IMR-90 (cell line): ENCODE measurements at regions not wholly inside any gene's neighbourhood (a gene's known extent, or its start where the extent isn't known, plus 50 kb on each side); places are given as distances from the start of the nearest gene placed in this dataset.

Source experiments
- ATAC-seq: fragments of 200-7000 bp; cut with Tn5 transposase; 2 replicates; pipeline ENCODE4 v1.9.1; 2020; ENCODE audit warnings: low read depth, mild to moderate bottlenecking, moderate library complexity
- BruUV-seq: library from RNA; stranded (reverse); fragments of 400-500 nt; replicated peaks from 2 replicates; lab custom pipeline; 2021; lab: Mats Ljungman, UMichigan
- CTCF ChIA-PET: fragments of 300-600 bp; formaldehyde crosslinking; extraction: SDS; loops from one replicate; lab custom pipeline; 2021; ENCODE audit warnings: antibody characterized with exemption; lab: Yijun Ruan, JAX
- POLR2A ChIA-PET: fragments of 300-600 bp; sonication (Branson Sonifier 250); formaldehyde crosslinking; loops from one replicate; lab custom pipeline; 2022; ENCODE audit warnings: antibody characterized with exemption; ENCODE audit not compliant: unreplicated experiment; lab: Charles Lee
- DNase-seq: peaks from one replicate; pipeline ENCODE4 v3.0.0; 2013
- H2AFZ ChIP-seq: replicated peaks from 2 replicates; pipeline ENCODE3; 2013; ENCODE audit warnings: low read length, mild to moderate bottlenecking; ENCODE audit not compliant: poor library complexity
- H2AK5ac ChIP-seq: 2 replicates; pipeline ENCODE4 v1.6.1; 2013; ENCODE audit warnings: low read depth, low read length, inconsistent platforms
- H2AK9ac ChIP-seq: replicated peaks from 2 replicates; pipeline ENCODE3; 2013; ENCODE audit warnings: mild to moderate bottlenecking, low read depth, low read length, moderate library complexity; ENCODE audit not compliant: poor library complexity
- H2BK120ac ChIP-seq: 2 replicates; pipeline ENCODE4 v1.6.1; 2013; ENCODE audit warnings: low read depth, low read length, inconsistent platforms
- H2BK15ac ChIP-seq: 3 replicates; pipeline ENCODE4 v1.6.1; 2013; ENCODE audit warnings: low read depth, low read length, inconsistent platforms
- H2BK20ac ChIP-seq: 2 replicates; pipeline ENCODE4 v1.6.1; 2013; ENCODE audit warnings: low read depth, mild to moderate bottlenecking, inconsistent platforms, low read length, moderate library complexity
- H2BK5ac ChIP-seq: 2 replicates; pipeline ENCODE4 v1.6.1; 2013; ENCODE audit warnings: mild to moderate bottlenecking, low read depth, low read length, inconsistent platforms; ENCODE audit not compliant: poor library complexity, severe bottlenecking
- H3K14ac ChIP-seq: replicated peaks from 2 replicates; pipeline ENCODE4 v1.6.1; 2013; ENCODE audit warnings: low read depth, low read length, inconsistent platforms
- H3K18ac ChIP-seq: 2 replicates; pipeline ENCODE4 v1.6.1; 2013; ENCODE audit warnings: low read depth, low read length, control low read depth
- H3K23ac ChIP-seq: 2 replicates; pipeline ENCODE4 v1.6.1; 2013; ENCODE audit warnings: low read depth, low read length, inconsistent platforms
- H3K27ac ChIP-seq: 2 replicates; pipeline ENCODE4 v1.5.1; 2013; ENCODE audit warnings: mild to moderate bottlenecking, control low read depth, low read length; ENCODE audit not compliant: insufficient read depth
- H3K27me3 ChIP-seq: 2 replicates; pipeline ENCODE4 v1.6.1; 2013; ENCODE audit warnings: low read length; ENCODE audit not compliant: control insufficient read depth, insufficient read depth
- H3K36me3 ChIP-seq: 2 replicates; pipeline ENCODE4 v1.6.1; 2013; ENCODE audit warnings: low read length, mixed read lengths; ENCODE audit not compliant: control insufficient read depth, insufficient read depth
- H3K4ac ChIP-seq: 2 replicates; pipeline ENCODE4 v1.6.1; 2013; ENCODE audit warnings: low read depth, low read length, inconsistent platforms
- H3K4me1 ChIP-seq: 2 replicates; pipeline ENCODE4 v1.6.1; 2013; ENCODE audit warnings: low read length, mixed read lengths; ENCODE audit not compliant: control insufficient read depth, insufficient read depth
- H3K4me2 ChIP-seq: 2 replicates; pipeline ENCODE4 v1.6.1; 2013; ENCODE audit warnings: low read depth, mild to moderate bottlenecking, control low read depth, low read length, moderate library complexity
- H3K4me3 ChIP-seq: 2 replicates; pipeline ENCODE4 v1.5.1; 2013; ENCODE audit warnings: low read depth, mild to moderate bottlenecking, control low read depth, low read length, moderate library complexity; ENCODE audit not compliant: insufficient read depth
- H3K56ac ChIP-seq: 2 replicates; pipeline ENCODE4 v1.6.1; 2013; ENCODE audit warnings: low read length, inconsistent platforms; ENCODE audit not compliant: insufficient read depth; ENCODE audit errors: extremely low read depth
- H3K79me1 ChIP-seq, 2 experiments: 2 replicates each; pipeline ENCODE4 v1.6.1; 2013; ENCODE audit warnings: low read length in 2 of 2, inconsistent platforms in 1 of 2, low read depth in 1 of 2
- H3K9ac ChIP-seq: 2 replicates; pipeline ENCODE4 v1.6.1; 2013; ENCODE audit warnings: low read depth, low read length, control low read depth
- H3K9me1 ChIP-seq: 2 replicates; pipeline ENCODE4 v1.6.1; 2013; ENCODE audit warnings: low read length, inconsistent platforms; ENCODE audit not compliant: insufficient read depth
- H3K9me3 ChIP-seq: 2 replicates; pipeline ENCODE4 v1.6.1; 2013; ENCODE audit warnings: low read length; ENCODE audit not compliant: control insufficient read depth, insufficient read depth
- H4K20me1 ChIP-seq: 2 replicates; pipeline ENCODE4 v1.6.1; 2013; ENCODE audit warnings: low read length, inconsistent platforms; ENCODE audit not compliant: insufficient read depth
- H4K5ac ChIP-seq: 2 replicates; pipeline ENCODE4 v1.6.1; 2013; ENCODE audit warnings: mild to moderate bottlenecking, low read depth, low read length, control low read depth
- H4K8ac ChIP-seq, 2 experiments: 2 replicates each; pipeline ENCODE4 v1.6.1; 2013; ENCODE audit warnings: low read depth in 2 of 2, low read length in 2 of 2, control low read depth in 1 of 2, inconsistent platforms in 1 of 2
- H4K91ac ChIP-seq: 2 replicates; pipeline ENCODE4 v1.6.1; 2013; ENCODE audit warnings: low read depth, low read length, inconsistent platforms; ENCODE audit not compliant: insufficient read depth
- CEBPB ChIP-seq: IDR thresholded peaks from 2 replicates; pipeline ENCODE4 v1.6.1; 2012; ENCODE audit warnings: low read depth, low read length, improper control_type of control experiment
- CHD1 ChIP-seq: IDR thresholded peaks from 2 replicates; pipeline ENCODE4 v1.6.1; 2012; ENCODE audit warnings: low read depth, low read length, improper control_type of control experiment
- FOS ChIP-seq: fragments of 150-350 bp; IDR thresholded peaks from 2 replicates; pipeline ENCODE4 v1.6.1; 2016; ENCODE audit warnings: low read depth, low read length
- MAZ ChIP-seq: IDR thresholded peaks from 2 replicates; pipeline ENCODE4 v1.6.1; 2012; ENCODE audit warnings: low read depth, mild to moderate bottlenecking, low read length, improper control_type of control experiment, moderate library complexity, borderline replicate concordance
- MXI1 ChIP-seq: IDR thresholded peaks from 2 replicates; pipeline ENCODE4 v1.6.1; 2012; ENCODE audit warnings: low read depth, mild to moderate bottlenecking, low read length, moderate library complexity, borderline replicate concordance
- POLR2A ChIP-seq: IDR thresholded peaks from 2 replicates; pipeline ENCODE4 v1.6.1; 2012; ENCODE audit warnings: mild to moderate bottlenecking, low read depth, low read length
- RAD21 ChIP-seq: IDR thresholded peaks from 2 replicates; pipeline ENCODE4 v1.6.1; 2012; ENCODE audit warnings: low read length, improper control_type of control experiment
- RCOR1 ChIP-seq: IDR thresholded peaks from 2 replicates; pipeline ENCODE4 v1.6.1; 2012; ENCODE audit warnings: mild to moderate bottlenecking, low read length, improper control_type of control experiment; ENCODE audit not compliant: insufficient replicate concordance
- RFX5 ChIP-seq: IDR thresholded peaks from 2 replicates; pipeline ENCODE4 v1.8.0; 2012; ENCODE audit warnings: low read depth, mild to moderate bottlenecking, low read length, moderate library complexity
- WGBS, 2 experiments: methylation state at CpG; one replicate each; pipeline versions ENCODE4 v1.1.5 to v1.1.7; 2013; ENCODE audit warnings: missing lambda C conversion rate in 2 of 2; ENCODE audit not compliant: insufficient read length in 1 of 2; ENCODE audit errors: extremely low coverage in 2 of 2; 5-methylcytosine and 5-hydroxymethylcytosine counted together
- dilution Hi-C: fragments of 300-500 bp; cut with HindIII; formaldehyde crosslinking; loops from one replicate; pipeline ENCODE4 v1.14.3; 2018; ENCODE audit warnings: low sequenced_read_pairs; ENCODE audit not compliant: unreplicated experiment
- in situ Hi-C: fragments of 300-500 bp; cut with MboI; formaldehyde crosslinking; loops from 3 replicates; pipeline ENCODE4 v1.14.3; 2019; ENCODE audit warnings: low sequenced_read_pairs, inconsistent platforms, mixed read lengths
- intact Hi-C: fragments of 100-400 bp; cut with micrococcal nuclease; formaldehyde crosslinking; loops from 2 replicates; pipeline ENCODE4 v1.10.0; 2022
- TF ChIP-seq, protein P1 (sequence below): fragments of 150-350 bp; IDR thresholded peaks from 2 replicates; pipeline ENCODE4 v1.6.1; 2017; ENCODE audit warnings: mild to moderate bottlenecking, antibody characterized with exemption, low read length, low read depth

- no peak for ATAC-seq
- Histone ChIP-seq H3K9ac (no peak overlapping the region), H3K36me3 (no peaks in the 10 kb centered on the region), H3K4me2 (no peak overlapping the region), H3K14ac (no peak overlapping the region), H3K4ac (no peak overlapping the region), H3K4me1 (peaks cover 2% of the 10 kb centered on the region; the same call in 1 of the 2 replicates), H4K20me1 (no peaks in the 10 kb centered on the region), H3K23ac (no peak overlapping the region), H4K8ac (no peak overlapping the region), H2AK5ac (no peak overlapping the region), H3K4me3 (no peak overlapping the region), H2BK20ac (no peak overlapping the region), H4K5ac (no peak overlapping the region), H3K56ac (no peak overlapping the region), H3K9me1 (peaks cover 2% of the 10 kb centered on the region; the same call in 1 of the 2 replicates), H2BK15ac (no peak overlapping the region), H2BK5ac (no peak overlapping the region), H4K91ac (no peak overlapping the region), H3K27ac (no peak overlapping the region), H2AK9ac (no peak overlapping the region), H3K9me3 (no peaks in the 10 kb centered on the region), H2AFZ (no peak overlapping the region), H3K18ac (no peak overlapping the region), H3K79me1 (no peaks in the 10 kb centered on the region), H2BK120ac (no peak overlapping the region), H3K27me3 (no peaks in the 10 kb centered on the region)
- CTCF ChIA-PET, result no interaction called here
- WGBS, 2 experiments, result no CpG with 5 or more reads among the region's 3 CpGs
- intact Hi-C loops (loop anchor here (10.0 kb wide), 1 partner anchor 272 kb away; no protein-coding TSS in a partner anchor), dilution Hi-C loops (no loop called here), in situ Hi-C loops (no loop called here)
- DNase-seq, result no peak
- BruUV-seq, result no TSS peak
- POLR2A ChIA-PET, result no interaction called here
- TF ChIP-seq POLR2A (no peak), CHD1 (no peak), RAD21 (no peak), FOS (no peak), RCOR1 (no peak), RFX5 (no peak), MAZ (no peak), MXI1 (no peak), CEBPB (no peak)
- TF ChIP-seq, protein P1, sequence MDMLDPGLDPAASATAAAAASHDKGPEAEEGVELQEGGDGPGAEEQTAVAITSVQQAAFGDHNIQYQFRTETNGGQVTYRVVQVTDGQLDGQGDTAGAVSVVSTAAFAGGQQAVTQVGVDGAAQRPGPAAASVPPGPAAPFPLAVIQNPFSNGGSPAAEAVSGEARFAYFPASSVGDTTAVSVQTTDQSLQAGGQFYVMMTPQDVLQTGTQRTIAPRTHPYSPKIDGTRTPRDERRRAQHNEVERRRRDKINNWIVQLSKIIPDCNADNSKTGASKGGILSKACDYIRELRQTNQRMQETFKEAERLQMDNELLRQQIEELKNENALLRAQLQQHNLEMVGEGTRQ, result no peak
Measured at GRCh38 chr18:73976433-73976832, 171.2 kb downstream of the FBXO15 start.
